ENCODE measurements at regions not wholly inside any gene's neighbourhood (a gene's known extent, or its start where the extent isn't known, plus 50 kb on each side); places are given as distances from the start of the nearest gene placed in this dataset.

DNA sequence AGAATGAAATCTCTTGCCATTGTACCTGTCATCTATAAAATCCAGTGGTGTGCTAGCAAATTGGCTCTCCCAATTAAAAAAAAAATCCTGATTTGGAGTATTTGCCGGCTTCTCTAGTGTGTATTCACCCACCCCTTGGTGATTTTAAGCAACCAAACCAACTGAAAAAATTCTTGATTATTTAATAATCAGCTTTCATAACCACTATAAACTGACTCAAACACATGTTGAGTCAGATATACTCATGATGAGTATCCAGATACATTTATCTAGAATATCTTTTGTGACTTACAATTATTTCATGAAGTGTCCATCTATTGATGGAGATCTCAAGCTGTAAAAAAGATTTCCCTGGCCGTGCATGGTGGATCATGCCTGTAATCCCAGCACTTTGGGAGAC lies 205.4 kb downstream of the RASSF9 start:
- no peaks in the 10 kb centered on the region for H4K20me1 ChIP-seq (ENCODE audit: insufficient read depth, low read length)
- no peaks in the 10 kb centered on the region for H3K9me3 ChIP-seq (ENCODE audit: low read length)
- no peak overlapping the region for H3K4me2 ChIP-seq (ENCODE audit: low read length)
- no peak for TF ChIP-seq EZH2phosphoT487 (IDR thresholded peaks at IDR 0.05; ENCODE audit: borderline replicate concordance, low read depth, low read length)
- TF ChIP-seq, protein P1, sequence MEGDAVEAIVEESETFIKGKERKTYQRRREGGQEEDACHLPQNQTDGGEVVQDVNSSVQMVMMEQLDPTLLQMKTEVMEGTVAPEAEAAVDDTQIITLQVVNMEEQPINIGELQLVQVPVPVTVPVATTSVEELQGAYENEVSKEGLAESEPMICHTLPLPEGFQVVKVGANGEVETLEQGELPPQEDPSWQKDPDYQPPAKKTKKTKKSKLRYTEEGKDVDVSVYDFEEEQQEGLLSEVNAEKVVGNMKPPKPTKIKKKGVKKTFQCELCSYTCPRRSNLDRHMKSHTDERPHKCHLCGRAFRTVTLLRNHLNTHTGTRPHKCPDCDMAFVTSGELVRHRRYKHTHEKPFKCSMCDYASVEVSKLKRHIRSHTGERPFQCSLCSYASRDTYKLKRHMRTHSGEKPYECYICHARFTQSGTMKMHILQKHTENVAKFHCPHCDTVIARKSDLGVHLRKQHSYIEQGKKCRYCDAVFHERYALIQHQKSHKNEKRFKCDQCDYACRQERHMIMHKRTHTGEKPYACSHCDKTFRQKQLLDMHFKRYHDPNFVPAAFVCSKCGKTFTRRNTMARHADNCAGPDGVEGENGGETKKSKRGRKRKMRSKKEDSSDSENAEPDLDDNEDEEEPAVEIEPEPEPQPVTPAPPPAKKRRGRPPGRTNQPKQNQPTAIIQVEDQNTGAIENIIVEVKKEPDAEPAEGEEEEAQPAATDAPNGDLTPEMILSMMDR (conservative IDR thresholded peaks at IDR 0.05; ENCODE audit: low read length), result no peak
- no peaks in the 10 kb centered on the region for H3K79me2 ChIP-seq (ENCODE audit: insufficient read depth, low read depth, low read length)
- no peak for DNase-seq (ENCODE audit: low spot score)
- H3K9me2 ChIP-seq (ENCODE audit: insufficient read depth, low read length), result no peaks in the 10 kb centered on the region
- BruUV-seq (replicated peaks), result no TSS peak
- ChIA-PET CTCF (ENCODE audit: unreplicated experiment) (no interaction called here), POLR2A (no interaction called here)
- H3K4me1 ChIP-seq (ENCODE audit: insufficient read depth, low read length, poor library complexity, severe bottlenecking), result no peaks in the 10 kb centered on the region
- no peak overlapping the region for H2AFZ ChIP-seq (ENCODE audit: low read length)
- intact Hi-C loops (cut with micrococcal nuclease; ENCODE audit: unreplicated experiment), result no loop called here
- no peak overlapping the region for H3K4me3 ChIP-seq (ENCODE audit: low read depth, low read length, poor library complexity, severe bottlenecking)
- no peaks in the 10 kb centered on the region for H3K36me3 ChIP-seq (ENCODE audit: insufficient read depth, low read length)
- H3K27ac ChIP-seq (ENCODE audit: low read depth, low read length, poor library complexity, severe bottlenecking), result no peak overlapping the region

DNA sequence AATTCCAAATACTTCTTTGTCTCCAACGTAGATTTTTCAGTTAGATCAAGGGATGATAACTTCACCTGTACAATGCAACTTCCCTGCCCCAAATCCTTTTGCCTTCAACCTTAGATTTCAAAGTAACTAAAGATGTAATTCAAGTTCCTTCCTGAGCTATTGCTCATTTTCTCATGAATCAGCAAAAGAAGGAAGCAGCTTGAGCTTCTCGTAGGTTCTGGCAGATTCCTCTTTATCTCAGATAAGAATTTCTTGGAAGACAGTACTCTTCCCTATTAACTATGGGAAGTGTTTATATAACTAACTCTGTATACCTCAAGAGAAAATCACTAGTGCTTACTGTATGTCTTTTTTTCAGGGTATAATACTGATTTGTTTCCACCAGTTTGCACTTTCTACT lies 203.8 kb downstream of the RASSF9 start:
- Histone ChIP-seq H3K36me3 (ENCODE audit: insufficient read depth, low read length) (no peaks in the 10 kb centered on the region), H3K27ac (ENCODE audit: low read depth, low read length, poor library complexity, severe bottlenecking) (no peak overlapping the region), H2AFZ (ENCODE audit: low read length) (no peak overlapping the region), H3K4me2 (ENCODE audit: low read length) (no peak overlapping the region), H3K9me2 (ENCODE audit: insufficient read depth, low read length) (no peaks in the 10 kb centered on the region), H3K9me3 (ENCODE audit: low read length) (no peaks in the 10 kb centered on the region), H3K4me3 (ENCODE audit: low read depth, low read length, poor library complexity, severe bottlenecking) (no peak overlapping the region), H3K79me2 (ENCODE audit: insufficient read depth, low read depth, low read length) (no peaks in the 10 kb centered on the region), H4K20me1 (ENCODE audit: insufficient read depth, low read length) (no peaks in the 10 kb centered on the region), H3K4me1 (ENCODE audit: insufficient read depth, low read length, poor library complexity, severe bottlenecking) (no peaks in the 10 kb centered on the region)
- DNase-seq (ENCODE audit: low spot score), result no peak
- intact Hi-C loops (cut with micrococcal nuclease; ENCODE audit: unreplicated experiment), result no loop called here
- ChIA-PET CTCF (ENCODE audit: unreplicated experiment) (no interaction called here), POLR2A (interaction anchor here (0.5 kb wide), 1 partner anchor 234 kb away, joined by 3 read pairs; no protein-coding TSS in a partner anchor)
- no TSS peak for BruUV-seq (replicated peaks)
- TF ChIP-seq, protein P1 (conservative IDR thresholded peaks at IDR 0.05; ENCODE audit: low read length), result no peak
- TF ChIP-seq EZH2phosphoT487 (IDR thresholded peaks at IDR 0.05; ENCODE audit: borderline replicate concordance, low read depth, low read length), result no peak

DNA sequence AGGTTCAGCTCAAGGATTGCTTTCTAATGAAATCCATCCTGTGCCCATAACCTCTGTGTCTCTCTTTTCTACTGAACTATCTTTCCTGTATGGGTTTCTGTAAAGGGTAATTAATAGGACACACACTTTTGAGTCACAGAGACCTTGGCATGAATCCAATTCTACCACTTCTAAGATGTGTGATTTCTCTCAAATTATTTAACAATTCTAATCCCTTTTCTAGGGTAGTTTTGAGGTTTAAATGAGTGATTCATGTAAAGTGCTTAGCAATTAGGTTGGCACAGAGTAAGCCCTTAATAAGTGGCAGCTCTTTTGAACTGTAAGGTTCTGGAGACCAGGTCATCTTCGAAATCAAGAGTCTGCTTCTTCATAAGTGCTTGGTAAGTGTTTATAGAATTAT lies 202.7 kb downstream of the RASSF9 start:
- no TSS peak for BruUV-seq (replicated peaks)

More for the DNA sequence above, 202.7 kb downstream of the RASSF9 start:
- H3K27ac ChIP-seq (ENCODE audit: low read depth, low read length, poor library complexity, severe bottlenecking), result no peak overlapping the region
- ChIA-PET POLR2A (no interaction called here), CTCF (ENCODE audit: unreplicated experiment) (no interaction called here)
- H3K4me2 ChIP-seq (ENCODE audit: low read length), result no peak overlapping the region
- no peaks in the 10 kb centered on the region for H4K20me1 ChIP-seq (ENCODE audit: insufficient read depth, low read length)
- intact Hi-C loops (cut with micrococcal nuclease; ENCODE audit: unreplicated experiment), result no loop called here
- no peak for TF ChIP-seq EZH2phosphoT487 (IDR thresholded peaks at IDR 0.05; ENCODE audit: borderline replicate concordance, low read depth, low read length)
- H3K36me3 ChIP-seq (ENCODE audit: insufficient read depth, low read length), result no peaks in the 10 kb centered on the region
- no peak overlapping the region for H3K4me3 ChIP-seq (ENCODE audit: low read depth, low read length, poor library complexity, severe bottlenecking)
- H3K79me2 ChIP-seq (ENCODE audit: insufficient read depth, low read depth, low read length), result no peaks in the 10 kb centered on the region
- no peaks in the 10 kb centered on the region for H3K9me3 ChIP-seq (ENCODE audit: low read length)
- DNase-seq (ENCODE audit: low spot score), result no peak
- H2AFZ ChIP-seq (ENCODE audit: low read length), result no peak overlapping the region
- H3K9me2 ChIP-seq (ENCODE audit: insufficient read depth, low read length), result no peaks in the 10 kb centered on the region
- H3K4me1 ChIP-seq (ENCODE audit: insufficient read depth, low read length, poor library complexity, severe bottlenecking), result no peaks in the 10 kb centered on the region

Measured in OCI-LY7 (cell line).